CD4-positive, alpha-beta T cell treated with Interferon alpha-2 for 1 hour (primary cell): ENCODE measurements at regions not wholly inside any gene's neighbourhood (a gene's known extent, or its start where the extent isn't known, plus 50 kb on each side); places are given as distances from the start of the nearest gene placed in this dataset.

ENCODE experiments used
- DNase-seq, 2 donors: peaks; one replicate each; pipeline ENCODE4 v3.0.0-alpha.2; 2020 to 2022

DNA sequence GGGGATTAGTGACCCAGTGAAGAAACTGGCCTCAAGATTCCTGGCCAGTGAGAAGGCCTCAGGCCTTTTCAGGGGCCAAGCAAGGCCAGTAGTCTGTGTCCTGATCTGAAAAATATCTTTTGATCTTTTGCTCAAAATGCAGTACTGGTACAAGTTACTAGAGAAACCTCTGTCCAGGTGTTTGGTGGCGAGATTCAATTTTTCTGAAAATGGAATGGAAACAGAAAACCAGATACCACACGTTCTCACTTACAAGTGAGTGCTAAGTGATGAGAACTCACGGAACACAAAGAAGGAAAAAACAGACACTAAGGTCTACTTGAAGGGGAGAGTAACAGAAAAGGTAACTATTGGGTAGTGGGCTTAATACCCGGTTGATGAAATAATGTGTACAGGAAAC, 463.4 kb downstream of the ZIC1 start:
- no peak for DNase-seq

DNA sequence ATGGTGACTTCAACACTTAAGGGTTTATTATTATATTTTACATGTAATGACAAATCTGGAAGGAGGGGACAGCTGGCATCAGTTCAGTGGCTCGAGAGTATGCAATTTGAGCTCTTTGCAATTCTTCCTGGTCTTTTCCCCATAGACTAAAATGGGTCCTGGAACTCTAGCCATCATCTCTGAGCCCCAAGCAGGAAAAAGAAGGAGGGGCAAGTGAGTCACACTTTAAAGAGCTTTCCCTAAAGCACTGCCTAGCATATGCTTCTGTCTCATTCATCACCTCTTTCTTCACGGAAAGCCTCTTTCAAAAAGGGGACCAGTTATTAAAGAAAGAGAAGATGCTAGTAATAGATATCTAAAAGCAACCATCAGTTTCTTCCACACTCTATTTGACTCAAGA, 466.3 kb downstream of the ZIC1 start:
- no peak for DNase-seq

DNA sequence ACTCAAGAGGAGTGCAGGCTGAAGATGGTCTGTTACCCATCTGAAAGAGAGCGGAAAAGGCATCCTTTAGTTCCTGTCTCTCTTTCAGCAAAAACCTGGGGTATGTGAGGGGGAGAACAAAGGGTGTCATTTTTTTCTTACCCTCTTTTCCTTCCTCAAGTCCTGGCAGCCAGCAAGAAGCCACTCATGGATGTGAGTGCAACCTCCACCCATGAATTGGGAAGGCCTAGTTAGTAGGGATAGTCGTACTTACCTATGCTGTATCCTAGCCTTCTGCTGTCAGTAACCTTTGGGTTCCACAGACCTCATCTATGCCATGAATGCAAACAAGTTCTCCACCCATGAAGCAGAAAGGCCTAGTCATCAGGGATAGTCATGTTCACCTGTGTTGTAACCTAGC, 472.8 kb downstream of the ZIC1 start:
- no peak for DNase-seq

DNA sequence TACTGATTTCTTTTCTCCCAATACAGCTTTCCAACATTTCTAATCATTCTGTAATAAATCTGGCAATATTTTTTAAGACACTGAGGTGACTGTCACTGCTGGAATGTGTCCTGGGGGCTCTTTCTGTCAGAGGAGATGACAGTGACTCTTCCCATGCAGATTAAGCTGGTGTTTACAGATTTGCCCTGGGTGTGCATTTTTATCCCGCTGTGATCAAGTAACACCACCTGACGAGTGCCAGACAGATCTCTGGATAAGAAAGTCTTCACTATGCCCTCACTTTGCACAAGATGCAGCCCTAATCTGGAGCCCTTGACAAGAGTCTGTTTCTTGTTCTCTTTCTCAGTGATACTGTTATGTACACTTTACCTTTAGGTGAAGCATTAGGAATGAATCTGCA, 477.7 kb downstream of the ZIC1 start:
- DNase-seq: no peak

DNA sequence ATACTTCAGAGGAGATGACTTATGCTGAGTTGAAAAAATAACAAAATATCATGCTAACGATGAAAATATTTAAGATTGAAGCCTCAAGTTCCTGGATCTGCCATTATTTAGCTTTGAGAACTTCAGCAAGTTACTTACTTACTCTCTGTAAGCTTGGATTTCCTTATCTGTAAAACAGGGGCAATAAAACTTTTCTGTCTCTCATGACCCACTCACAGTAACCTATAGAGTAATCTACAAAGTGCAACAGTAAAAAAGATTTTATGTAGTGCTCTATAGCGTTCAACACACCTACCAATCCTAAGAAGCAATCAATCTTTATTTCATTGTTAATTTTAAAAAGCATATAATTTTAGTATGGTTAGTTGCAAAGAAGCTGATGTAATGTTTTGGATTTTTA, 478.6 kb downstream of the ZIC1 start:
- no peak for DNase-seq

DNA sequence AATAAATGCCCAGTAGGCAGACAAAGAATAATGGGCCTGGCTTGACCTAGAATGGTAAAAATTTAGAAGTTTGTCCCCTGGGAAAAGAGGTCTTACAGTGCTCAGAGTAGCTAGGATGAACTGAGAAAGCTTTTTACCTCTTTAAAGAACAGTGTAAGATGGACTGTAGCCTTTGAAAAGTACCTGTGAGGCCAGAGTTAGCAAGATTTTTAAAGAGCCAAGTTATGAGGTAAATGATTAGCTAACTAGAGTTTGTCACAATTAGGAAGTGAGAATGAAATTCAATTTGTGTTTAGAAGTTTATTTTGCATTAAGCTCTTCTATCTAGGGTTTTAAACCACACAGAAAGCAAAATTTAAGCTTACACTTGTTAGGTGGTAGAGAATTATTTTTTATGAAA, 480.9 kb downstream of the ZIC1 start:
- no peak for DNase-seq

DNA sequence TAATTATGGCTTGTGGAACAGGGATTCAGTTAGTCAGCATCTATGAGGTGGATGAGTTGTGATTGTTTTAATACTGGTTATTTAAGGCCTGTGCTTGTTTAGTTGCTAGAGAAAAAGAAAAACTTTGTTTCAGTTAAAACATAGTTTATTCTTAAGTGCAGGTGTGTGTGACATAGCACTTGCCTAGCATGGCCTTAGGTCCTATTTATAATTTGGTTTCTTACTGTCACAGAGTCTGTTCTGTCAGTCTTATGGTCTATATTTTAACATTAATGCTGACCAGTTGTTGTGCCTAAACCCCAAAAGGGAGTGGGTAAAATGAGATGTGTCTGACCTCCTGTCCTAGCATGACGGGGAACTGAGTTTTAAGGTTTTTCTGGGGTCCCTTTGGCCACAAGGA, 486.3 kb downstream of the ZIC1 start:
- no peak for DNase-seq

DNA sequence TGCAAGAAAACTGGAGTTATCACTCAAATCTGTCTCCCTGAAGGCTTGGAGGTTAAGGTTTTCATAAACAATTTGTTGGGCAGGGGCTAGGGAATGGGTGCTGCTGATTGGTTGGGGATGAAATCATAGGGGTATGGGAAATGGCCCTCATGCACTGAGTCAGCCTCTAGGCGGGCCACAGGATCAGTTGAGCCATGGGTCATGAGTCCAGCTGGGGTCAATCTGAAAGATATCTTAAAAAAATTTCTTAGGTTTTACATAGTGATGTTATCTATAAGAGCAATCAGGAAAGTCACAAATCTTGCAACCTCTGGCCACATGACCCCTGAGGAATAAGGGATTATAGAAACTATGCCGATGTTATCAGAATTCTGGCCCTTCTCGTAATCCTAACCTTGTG, 491.7 kb downstream of the ZIC1 start:
- DNase-seq: no peak

DNA sequence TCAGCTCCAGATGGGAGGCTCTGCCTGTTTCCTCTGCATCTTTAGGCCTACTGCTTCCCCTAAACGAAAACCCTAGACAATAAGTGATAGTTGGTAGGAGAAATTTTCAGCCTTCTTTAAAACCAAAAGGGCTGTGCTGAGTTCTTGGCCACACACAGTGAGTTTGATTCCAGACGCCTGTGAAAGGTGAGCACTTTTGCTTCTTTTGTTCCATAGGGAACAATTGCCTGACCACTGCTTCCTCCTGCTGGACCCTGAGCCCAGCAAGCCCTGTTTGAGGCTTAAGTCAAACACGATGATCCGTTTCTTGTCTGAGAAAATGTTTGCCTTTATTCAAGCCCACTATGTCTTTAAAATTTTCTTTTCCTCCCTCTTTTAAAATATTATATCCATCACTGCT, 493.9 kb downstream of the ZIC1 start:
- no peak for DNase-seq

DNA sequence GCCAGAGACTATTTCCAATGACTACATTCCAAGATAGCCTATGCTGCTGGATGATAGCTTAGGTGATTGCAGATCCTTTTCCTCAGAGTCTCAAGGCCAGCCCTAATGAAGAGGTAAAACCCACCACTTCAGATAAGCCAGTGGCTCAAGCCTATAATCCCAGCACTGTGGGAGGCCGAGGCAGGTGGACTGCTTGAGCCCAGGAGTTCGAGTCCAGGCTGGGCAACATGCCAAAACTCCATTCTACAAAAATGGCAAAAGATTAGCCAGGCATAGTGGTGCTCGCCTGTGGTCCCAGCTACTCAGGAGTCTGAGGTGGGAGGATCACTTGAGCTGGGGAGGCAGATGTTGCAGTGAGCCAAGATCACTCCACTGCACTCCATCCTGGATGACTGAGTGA, 495.3 kb downstream of the ZIC1 start:
- no peak for DNase-seq

DNA sequence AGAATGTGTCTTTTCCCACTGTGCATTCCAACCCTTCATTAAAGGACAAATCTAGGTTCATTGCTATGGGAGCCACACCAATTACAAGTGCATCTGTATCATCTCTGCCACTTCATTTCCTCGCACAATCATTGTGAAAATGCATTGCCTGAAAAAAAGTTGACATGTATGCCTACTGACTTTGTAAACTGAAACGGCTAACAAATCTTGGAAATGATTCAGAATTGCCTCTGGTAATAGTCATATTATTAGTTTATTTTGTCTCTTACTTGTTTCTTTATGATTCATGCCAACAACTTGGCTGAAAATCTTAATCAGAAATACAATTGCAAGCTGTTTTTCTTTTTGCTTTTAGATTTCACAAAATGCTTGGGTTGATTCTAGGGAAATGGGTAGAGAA, 497.1 kb downstream of the ZIC1 start:
- no peak for DNase-seq

DNA sequence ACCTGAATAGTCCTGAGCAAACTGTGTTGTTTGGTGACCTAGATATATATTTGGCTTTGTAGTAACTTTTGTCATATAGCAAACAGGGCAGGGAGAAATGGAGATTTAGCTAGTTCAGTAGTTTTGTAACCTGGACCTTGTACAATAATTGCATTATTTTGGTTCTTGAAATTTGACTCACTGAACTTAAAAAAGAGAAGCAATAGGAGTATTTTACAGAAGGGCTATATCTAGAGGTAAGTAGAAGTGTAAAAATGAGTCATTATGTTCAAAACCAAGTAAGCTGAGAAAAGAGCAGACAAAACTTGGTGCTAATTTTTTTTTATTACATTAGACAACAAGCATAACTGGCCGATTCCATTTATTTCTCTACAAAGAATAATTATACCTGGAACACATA, 505.4 kb downstream of the ZIC1 start:
- no peak for DNase-seq

DNA sequence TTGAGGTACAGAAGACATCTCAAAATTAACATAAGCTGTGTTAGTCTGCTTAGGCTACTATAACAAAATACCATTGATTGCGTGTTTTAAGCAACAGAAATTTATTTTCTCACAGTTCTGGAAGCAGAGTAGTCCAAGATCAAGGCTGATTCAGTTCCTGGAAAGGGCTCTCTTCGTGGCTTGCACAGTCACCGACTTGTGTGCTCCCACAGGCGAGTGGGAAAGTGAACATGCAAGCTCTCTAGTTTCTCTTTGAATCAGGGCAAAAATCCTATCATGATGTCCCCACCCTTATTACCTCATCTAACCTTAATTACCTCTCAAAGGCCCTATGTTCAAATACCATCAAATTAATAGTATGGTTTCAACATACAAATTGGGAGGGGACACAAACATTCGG, 505.9 kb downstream of the ZIC1 start:
- no peak for DNase-seq

DNA sequence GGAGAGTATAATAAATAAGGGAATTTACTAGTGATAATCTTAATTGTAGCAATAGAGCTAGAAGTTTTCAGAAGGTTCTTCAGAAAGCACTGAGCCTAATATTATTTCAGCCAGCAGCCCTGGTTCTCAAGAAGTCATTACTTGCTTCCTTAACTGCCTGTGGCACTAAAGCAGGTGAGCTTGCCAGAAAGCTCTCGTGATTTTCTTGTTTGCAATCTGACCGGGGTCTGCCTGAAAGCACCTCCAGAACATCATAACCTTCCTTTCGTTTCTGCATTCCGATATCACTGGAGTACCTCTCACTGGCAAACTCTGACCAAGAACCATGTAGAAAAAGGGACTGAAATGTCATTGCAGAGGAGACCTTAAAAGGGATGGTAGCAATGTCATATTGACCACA, 510.3 kb downstream of the ZIC1 start:
- no peak for DNase-seq

DNA sequence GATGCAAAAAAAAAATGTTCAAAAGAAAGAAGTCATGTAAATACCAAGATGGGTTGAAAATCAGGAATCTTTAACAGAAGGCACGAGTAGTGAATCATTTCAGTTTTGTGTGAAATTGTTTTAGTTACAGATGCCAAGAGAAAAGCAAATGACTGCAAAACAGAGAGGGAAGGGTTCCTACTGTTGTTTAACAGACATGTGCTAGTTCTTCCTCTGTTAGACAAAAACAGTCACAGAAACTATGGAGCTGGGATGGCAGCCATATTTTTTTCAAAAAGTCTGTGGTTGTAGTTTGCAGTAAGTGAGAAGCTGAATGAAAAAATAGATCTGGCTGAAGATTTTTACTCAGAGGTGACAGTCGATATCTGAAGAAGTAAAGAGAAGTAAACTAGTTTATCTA, 511.9 kb downstream of the ZIC1 start:
- no peak for DNase-seq

DNA sequence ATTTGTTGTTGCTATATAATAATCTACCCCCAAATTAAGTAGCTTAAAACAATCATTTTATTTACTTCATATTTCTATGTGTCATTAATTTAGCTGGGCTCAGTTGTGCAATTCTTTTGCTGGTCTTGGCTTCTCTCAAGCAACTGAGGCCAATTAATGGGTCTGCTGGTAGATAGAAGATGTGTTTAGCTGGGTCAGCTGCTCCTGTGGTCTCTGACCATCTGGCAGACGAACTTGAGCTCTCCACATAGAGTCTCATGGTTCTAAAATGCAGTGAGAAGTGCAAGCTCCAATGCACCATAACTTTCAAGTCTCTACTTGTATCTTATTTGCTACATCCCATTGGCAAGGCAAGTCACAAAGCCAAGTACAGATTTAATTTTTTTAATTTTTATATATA, 515.6 kb downstream of the ZIC1 start:
- DNase-seq: no peak

DNA sequence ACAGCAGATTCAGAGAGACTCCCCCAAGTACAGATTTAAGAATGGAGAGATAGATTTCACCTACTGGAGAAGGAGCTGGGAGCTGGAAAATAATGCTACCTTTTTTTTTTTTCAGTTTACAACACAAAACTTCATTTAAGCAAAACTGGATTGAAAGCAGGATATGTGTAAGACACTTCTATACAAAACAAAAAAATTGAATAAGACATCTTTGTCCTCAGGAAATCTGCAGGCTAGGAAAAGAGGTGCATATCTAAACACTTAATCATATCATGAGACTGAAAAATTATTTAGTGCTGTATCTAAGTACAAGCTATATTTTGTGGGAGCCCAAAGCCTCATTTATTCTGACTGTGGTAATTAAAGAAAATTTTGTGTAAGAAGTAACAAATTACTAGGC, 516.1 kb downstream of the ZIC1 start:
- DNase-seq: no peak

DNA sequence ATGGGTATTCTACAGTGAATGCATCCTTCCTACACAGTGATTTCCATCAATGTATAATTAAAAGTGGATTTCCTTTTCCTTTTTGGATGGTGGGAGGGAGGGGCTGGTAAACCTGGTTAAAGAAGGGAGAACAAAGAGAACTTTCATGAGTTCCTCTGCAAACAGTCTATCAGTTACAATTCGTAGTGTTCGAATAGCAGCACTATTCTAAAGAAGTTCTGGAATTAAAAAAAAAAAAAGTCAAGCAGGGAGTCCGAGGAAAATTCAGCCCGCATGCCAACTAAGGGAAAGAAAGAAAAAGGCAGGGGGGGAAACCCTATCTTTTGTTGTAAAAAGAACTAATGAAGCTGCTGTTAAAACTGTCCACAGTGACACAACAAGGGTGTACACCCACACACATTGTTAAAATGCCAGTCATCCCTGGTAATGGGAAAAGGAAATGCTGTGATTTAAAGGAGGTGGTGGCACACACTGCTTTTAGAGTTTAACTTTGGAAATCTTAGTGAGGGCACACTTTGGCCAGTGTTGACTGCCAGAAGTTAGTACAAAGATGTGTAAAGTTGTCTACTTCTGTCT, 521.2 kb downstream of the ZIC1 start:
- DNase-seq: no peak

DNA sequence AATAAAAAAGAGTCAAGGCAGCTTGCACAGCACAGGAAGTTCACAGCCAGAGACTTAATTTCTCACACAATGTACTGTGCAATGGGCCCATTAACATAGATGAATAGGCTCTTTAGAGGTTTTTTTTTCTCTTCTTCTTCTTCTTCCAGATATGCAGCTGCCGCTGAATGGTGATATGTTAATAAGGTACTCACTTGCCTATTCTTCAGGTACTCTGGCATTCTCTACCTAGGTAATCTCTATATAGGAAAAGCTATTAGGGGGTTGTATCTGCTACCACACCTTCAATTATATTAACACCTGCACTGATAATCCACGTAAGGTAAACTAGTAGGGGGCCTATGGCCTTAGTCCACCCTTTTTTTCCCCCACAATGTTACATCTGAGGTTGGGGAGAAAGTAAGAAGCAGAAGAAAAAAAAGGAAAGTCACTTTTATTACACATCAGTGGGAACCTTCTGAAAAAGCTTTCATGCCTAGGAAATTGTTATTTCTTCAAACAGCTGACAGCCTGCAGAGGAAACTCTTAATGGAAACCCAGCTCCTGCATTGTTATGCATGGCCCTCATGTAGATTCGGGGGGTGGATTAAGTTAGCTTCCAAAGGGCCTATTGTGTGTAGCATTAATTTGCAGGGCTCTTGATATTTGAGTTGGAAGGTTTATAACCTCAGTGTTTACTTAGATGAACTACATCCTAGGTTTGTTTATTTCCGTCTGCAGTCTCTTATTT, 525.5 kb downstream of the ZIC1 start:
- no peak for DNase-seq

DNA sequence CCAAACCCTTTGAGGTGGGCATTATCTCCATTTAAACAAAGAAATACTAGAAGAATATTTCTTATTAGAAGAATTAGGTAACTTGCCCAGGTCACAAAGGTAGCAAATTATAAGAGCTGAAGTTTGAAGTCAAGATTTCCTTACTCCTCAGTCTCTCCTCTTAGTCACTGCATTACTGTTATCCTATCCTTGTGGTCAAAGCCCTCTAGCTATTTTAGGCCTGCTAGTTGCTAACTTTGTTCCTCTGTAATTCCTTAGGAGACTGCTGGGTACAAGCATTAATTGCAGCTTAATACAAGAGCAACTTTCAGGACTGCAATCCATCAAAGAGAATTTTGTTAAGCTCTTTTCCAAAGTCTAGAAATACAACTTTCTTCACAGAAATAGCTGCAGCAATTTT, 528.2 kb downstream of the ZIC1 start:
- no peak for DNase-seq

DNA sequence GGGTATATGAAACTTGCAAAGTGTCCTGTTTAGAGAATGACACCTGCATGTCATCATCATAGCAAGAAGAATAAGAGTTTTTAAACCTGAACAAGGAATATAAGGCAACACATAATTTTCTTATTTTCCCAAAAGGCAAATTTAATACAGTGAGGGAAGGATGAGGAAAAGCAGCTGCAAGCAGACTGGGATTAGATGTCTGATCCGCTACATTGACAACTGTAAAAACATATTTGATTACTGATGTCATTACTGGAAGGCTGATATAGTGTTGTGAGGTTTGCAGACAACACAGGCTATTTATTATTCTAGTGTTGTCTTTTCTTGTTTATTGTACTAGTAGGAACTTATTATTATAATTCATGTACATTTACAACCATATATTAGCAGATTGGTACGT, 528.7 kb downstream of the ZIC1 start:
- DNase-seq: no peak

DNA sequence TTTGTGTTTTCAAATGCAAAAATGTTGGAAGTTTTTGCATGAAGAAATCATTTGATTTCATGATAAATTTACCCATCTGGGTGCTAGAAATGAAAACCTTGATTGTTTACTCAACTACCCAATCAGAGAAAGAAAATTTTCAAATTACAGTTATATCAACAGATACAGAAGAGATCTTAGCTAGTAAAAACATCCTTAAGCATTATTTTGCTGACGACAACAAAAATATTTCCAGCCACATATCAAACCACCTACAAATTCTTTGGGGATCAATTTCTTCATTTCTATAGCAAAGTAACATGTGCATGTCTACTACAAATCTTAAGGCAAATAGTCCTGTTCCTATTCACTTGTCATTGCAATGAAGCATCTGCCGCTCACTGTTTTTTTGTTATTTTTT, 530.3 kb downstream of the ZIC1 start:
- DNase-seq: no peak

DNA sequence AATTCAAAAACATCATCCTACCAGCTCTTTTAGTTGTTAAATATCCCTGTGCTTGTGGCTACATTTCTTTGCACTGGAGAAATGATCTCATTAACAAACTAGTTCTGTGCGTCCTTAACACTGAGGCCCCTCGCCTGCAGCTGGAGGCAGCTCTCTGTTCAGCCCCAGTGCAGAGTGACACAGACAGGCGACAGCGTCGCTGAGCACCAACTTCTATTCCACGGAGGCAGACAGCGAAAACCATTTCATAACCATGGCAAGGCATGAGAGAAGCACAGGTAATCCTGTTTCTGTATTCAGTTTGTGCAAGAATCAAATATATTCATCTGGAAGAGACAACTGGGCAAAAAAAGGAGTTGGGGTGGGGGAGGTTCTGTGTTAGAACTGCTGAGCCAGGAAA, 530.7 kb downstream of the ZIC1 start:
- no peak for DNase-seq

DNA sequence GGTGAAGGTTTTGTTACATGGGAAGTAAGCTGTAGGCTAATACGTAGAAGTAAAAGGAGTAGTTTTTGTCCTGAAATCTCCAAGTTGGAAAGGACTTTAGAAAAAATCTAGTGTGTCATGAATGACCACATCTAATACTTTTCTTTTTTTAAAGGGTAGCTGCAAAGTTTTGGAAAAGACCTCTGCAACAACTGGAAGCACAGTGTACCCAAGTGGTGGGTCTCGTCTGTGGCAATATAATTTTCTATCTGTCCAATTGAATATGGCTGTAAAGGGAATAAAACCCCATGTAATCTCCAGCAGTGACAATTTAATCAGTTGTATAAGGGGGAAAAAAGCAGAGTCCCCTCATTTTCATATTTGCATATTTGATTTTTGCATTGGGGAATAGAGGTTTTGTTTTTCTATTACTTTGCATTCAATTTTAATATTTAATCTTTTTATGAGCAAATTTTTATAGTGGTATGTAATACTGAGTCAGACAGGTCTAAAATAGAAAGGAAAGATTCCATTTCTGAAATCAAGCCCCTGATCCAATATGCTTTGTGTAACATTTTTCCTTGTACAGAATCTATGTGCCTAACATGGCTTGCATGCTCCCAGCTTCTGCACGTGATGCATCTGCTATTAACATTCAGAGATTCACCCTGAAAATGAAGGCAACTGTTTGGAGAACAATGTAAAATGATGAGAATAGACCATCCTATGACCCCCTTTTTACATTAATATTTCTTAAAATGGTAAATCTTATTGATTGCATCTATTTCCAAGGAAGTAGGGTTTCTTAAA, 531.4 kb downstream of the ZIC1 start:
- no peak for DNase-seq

DNA sequence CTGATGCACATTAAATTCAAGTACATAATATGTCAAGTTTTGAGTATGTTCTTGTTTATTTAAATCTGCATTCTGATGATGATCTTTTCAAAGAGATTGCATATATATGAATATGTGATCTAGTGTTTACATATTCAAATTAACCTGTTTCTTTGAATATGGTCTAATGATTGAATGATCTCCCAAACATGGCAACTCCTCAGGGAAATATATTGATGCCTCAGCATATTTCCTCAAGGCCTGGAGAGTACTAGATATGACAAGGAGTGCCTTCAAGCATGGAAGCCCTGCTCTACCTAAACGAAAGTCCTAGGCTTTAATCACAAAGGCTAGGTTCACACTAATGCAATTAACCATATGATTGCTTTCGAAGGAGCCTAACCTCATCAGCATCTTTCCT, 532.8 kb downstream of the ZIC1 start:
- DNase-seq: no peak
